Thyroid gland (tissue), 4 donors: ENCODE measurements at regions not wholly inside any gene's neighbourhood (a gene's known extent, or its start where the extent isn't known, plus 50 kb on each side); places are given as distances from the start of the nearest gene placed in this dataset.
"Not testable (repeated sequence)": the region's sequence is repeated elsewhere in the genome, so short reads cannot be mapped to it uniquely, and the experiment has no call there.

ENCODE experiments used
- POLR2A ChIP-seq, 2 donors: fragments of 450-650 bp; IDR thresholded peaks; one replicate each; pipeline ENCODE4 v1.6.1; 2017; ENCODE audit warnings: antibody characterized with exemption in 2 of 2, mild to moderate bottlenecking in 2 of 2, moderate library complexity in 1 of 2
- TF ChIP-seq, protein P1 (sequence below), 6 experiments: fragments of 200-600 bp in 3 of 6; fragments of 450-650 bp in 3 of 6; sonication (generic) in 3 of 6; IDR thresholded peaks; one replicate each; pipeline ENCODE4 v1.5.1; 2016 to 2019; ENCODE audit warnings: antibody characterized with exemption in 6 of 6, mild to moderate bottlenecking in 2 of 6, inconsistent platforms in 1 of 6, moderate library complexity in 1 of 6

DNA sequence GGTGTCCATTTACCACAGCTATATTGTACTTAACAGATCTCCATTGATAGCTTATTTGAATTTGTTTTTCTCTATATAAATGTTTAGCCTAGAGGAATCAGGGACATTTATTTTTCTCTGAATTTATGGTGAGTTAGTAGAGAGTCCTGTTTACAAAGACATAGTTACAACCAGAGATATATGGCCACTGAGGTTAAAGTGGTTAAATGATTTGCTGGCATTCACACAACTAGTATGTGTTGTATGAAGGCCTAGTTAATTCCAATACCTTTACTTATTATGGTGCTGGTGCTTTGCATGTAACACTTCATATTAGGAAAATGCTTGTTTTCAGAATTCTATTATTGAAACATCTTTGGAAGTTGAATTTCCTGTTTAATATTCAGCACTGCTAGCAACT is 63.0 kb upstream of the SEC22B start:
- TF ChIP-seq, protein P1, sequence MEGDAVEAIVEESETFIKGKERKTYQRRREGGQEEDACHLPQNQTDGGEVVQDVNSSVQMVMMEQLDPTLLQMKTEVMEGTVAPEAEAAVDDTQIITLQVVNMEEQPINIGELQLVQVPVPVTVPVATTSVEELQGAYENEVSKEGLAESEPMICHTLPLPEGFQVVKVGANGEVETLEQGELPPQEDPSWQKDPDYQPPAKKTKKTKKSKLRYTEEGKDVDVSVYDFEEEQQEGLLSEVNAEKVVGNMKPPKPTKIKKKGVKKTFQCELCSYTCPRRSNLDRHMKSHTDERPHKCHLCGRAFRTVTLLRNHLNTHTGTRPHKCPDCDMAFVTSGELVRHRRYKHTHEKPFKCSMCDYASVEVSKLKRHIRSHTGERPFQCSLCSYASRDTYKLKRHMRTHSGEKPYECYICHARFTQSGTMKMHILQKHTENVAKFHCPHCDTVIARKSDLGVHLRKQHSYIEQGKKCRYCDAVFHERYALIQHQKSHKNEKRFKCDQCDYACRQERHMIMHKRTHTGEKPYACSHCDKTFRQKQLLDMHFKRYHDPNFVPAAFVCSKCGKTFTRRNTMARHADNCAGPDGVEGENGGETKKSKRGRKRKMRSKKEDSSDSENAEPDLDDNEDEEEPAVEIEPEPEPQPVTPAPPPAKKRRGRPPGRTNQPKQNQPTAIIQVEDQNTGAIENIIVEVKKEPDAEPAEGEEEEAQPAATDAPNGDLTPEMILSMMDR (IDR thresholded peaks at IDR 0.05), result not testable (repeated sequence)
- TF ChIP-seq POLR2A (IDR thresholded peaks at IDR 0.05), result not testable (repeated sequence)
